NB4 (cell line): ENCODE measurements at regions not wholly inside any gene's neighbourhood (a gene's known extent, or its start where the extent isn't known, plus 50 kb on each side); places are given as distances from the start of the nearest gene placed in this dataset.

Experiments
- MYC ChIP-seq: IDR thresholded peaks from 2 replicates; pipeline ENCODE4 v1.6.1; 2011; ENCODE audit warnings: low read depth, low read length
- POLR2A ChIP-seq: IDR thresholded peaks from 2 replicates; pipeline ENCODE4 v1.6.1; 2011; ENCODE audit warnings: mild to moderate bottlenecking; ENCODE audit not compliant: insufficient read length; ENCODE audit errors: extremely low read depth
- TF ChIP-seq, protein P1 (sequence below): IDR thresholded peaks from one replicate; pipeline ENCODE4 v1.5.1; 2012; ENCODE audit warnings: low read depth, low read length
- TF ChIP-seq, protein P2 (sequence below): IDR thresholded peaks from 2 replicates; pipeline ENCODE4 v1.6.1; 2011; ENCODE audit warnings: low read depth, low read length

DNA sequence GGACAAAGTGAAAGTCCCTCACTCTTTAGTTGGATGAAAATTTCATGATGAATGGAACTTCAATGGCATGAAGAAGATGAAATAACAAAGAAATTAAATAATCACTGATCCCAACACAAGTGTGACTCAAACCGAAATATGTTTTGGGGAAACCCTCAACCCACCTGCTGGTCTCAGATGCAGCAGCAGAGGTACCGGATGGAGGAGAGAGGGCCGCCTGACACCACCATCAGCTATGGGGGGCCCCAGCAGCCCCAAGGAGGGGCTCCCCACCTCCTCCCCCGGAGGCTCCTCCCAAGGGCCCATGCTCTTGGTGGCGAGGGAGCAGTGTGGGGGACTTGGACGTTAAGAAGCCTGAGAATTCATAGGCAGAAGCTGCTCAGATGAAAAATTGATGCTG lies 137.2 kb upstream of the ADARB2 start:
- TF ChIP-seq, protein P1, sequence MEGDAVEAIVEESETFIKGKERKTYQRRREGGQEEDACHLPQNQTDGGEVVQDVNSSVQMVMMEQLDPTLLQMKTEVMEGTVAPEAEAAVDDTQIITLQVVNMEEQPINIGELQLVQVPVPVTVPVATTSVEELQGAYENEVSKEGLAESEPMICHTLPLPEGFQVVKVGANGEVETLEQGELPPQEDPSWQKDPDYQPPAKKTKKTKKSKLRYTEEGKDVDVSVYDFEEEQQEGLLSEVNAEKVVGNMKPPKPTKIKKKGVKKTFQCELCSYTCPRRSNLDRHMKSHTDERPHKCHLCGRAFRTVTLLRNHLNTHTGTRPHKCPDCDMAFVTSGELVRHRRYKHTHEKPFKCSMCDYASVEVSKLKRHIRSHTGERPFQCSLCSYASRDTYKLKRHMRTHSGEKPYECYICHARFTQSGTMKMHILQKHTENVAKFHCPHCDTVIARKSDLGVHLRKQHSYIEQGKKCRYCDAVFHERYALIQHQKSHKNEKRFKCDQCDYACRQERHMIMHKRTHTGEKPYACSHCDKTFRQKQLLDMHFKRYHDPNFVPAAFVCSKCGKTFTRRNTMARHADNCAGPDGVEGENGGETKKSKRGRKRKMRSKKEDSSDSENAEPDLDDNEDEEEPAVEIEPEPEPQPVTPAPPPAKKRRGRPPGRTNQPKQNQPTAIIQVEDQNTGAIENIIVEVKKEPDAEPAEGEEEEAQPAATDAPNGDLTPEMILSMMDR = no peak
- no peak for TF ChIP-seq POLR2A
- TF ChIP-seq MYC = no peak
- TF ChIP-seq, protein P2, sequence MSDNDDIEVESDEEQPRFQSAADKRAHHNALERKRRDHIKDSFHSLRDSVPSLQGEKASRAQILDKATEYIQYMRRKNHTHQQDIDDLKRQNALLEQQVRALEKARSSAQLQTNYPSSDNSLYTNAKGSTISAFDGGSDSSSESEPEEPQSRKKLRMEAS = no peak
